ENCODE measurements at regions not wholly inside any gene's neighbourhood (a gene's known extent, or its start where the extent isn't known, plus 50 kb on each side); places are given as distances from the start of the nearest gene placed in this dataset.

GRCh38 chr13:78910147-78910546 is 251.2 kb upstream of the OBI1 start:
- TF ChIP-seq POLR2A (IDR thresholded peaks at IDR 0.05) (no peak), CTCF (IDR thresholded peaks at IDR 0.05) (no peak)

Data from prostate gland (tissue), 2 donors.